ENCODE measurements at regions not wholly inside any gene's neighbourhood (a gene's known extent, or its start where the extent isn't known, plus 50 kb on each side); places are given as distances from the start of the nearest gene placed in this dataset.

GRCh38 chr2:12131975-12132374 lies 385.5 kb downstream of the LPIN1 start:
- TF ChIP-seq ZFX (IDR thresholded peaks at IDR 0.05; ENCODE audit: borderline replicate concordance), result no peak
- TF ChIP-seq CTCF (IDR thresholded peaks at IDR 0.05), result no peak

Data from 22Rv1 (cell line).